DMS153 (cell line): ENCODE measurements at regions not wholly inside any gene's neighbourhood (a gene's known extent, or its start where the extent isn't known, plus 50 kb on each side); places are given as distances from the start of the nearest gene placed in this dataset.

Experiments used
- DNase-seq: peaks from one replicate; lab custom pipeline; 2025; lab: John Stamatoyannopoulos, UW

GRCh38 chr3:22225161-22225560, 474.2 kb upstream of the ZNF385D start:
- no peak for DNase-seq

- DNase-seq = no peak
These were observed 477.7 kb upstream of the ZNF385D start for GRCh38 chr3:22228705-22229104.

- DNase-seq = no peak
These were observed 480.1 kb upstream of the ZNF385D start for GRCh38 chr3:22231061-22231460.

- DNase-seq = no peak
These were observed 485.7 kb upstream of the ZNF385D start for GRCh38 chr3:22236490-22237270.

- no peak for DNase-seq
These were observed 488.0 kb upstream of the ZNF385D start for GRCh38 chr3:22239011-22239410.

- no peak for DNase-seq
These were observed 490.1 kb upstream of the ZNF385D start for GRCh38 chr3:22241110-22241509.

GRCh38 chr3:22244761-22245521, 493.9 kb upstream of the ZNF385D start:
- DNase-seq = no peak

- DNase-seq = no peak
These were observed 495.0 kb upstream of the ZNF385D start for GRCh38 chr3:22245811-22246583.

GRCh38 chr3:22249658-22250057, 498.6 kb upstream of the ZNF385D start:
- DNase-seq = no peak

GRCh38 chr3:22257252-22257651, 506.2 kb upstream of the ZNF385D start:
- DNase-seq = no peak

GRCh38 chr3:22262386-22262785, 511.4 kb upstream of the ZNF385D start:
- DNase-seq = no peak

GRCh38 chr3:22263042-22263441, 512.0 kb upstream of the ZNF385D start:
- no peak for DNase-seq

GRCh38 chr3:22265403-22265802, 514.4 kb upstream of the ZNF385D start:
- DNase-seq = no peak

- DNase-seq = no peak
These were observed 518.8 kb upstream of the ZNF385D start for GRCh38 chr3:22269831-22270230.

- DNase-seq = no peak
These were observed 525.3 kb upstream of the ZNF385D start for GRCh38 chr3:22276351-22276750.

GRCh38 chr3:22284559-22284958, 533.5 kb upstream of the ZNF385D start:
- no peak for DNase-seq

GRCh38 chr3:22288756-22289155, 537.7 kb upstream of the ZNF385D start:
- DNase-seq = no peak

GRCh38 chr3:22292681-22293080, 541.7 kb upstream of the ZNF385D start:
- no peak for DNase-seq

- no peak for DNase-seq
These were observed 545.6 kb upstream of the ZNF385D start for GRCh38 chr3:22296601-22297000.

GRCh38 chr3:22297436-22297835, 546.4 kb upstream of the ZNF385D start:
- no peak for DNase-seq

GRCh38 chr3:22306454-22306853, 555.4 kb upstream of the ZNF385D start:
- DNase-seq = no peak

GRCh38 chr3:22308871-22309270, 557.9 kb upstream of the ZNF385D start:
- no peak for DNase-seq

- DNase-seq = no peak
These were observed 564.9 kb upstream of the ZNF385D start for GRCh38 chr3:22315925-22316324.
